Left ventricle myocardium superior (tissue), 1 donor: ENCODE measurements at regions not wholly inside any gene's neighbourhood (a gene's known extent, or its start where the extent isn't known, plus 50 kb on each side); places are given as distances from the start of the nearest gene placed in this dataset.
"Not testable (repeated sequence)": the region's sequence is repeated elsewhere in the genome, so short reads cannot be mapped to it uniquely, and the experiment has no call there.

ENCODE experiments used
- ATAC-seq: fragments of 200-7000 bp; cut with Tn5 transposase; one replicate; pipeline ENCODE4 v1.9.1; 2020; ENCODE audit warnings: mild to moderate bottlenecking, moderate library complexity
- DNase-seq: peaks from one replicate; pipeline ENCODE4 v3.0.0-alpha.2; 2020
- intact Hi-C: fragments of 100-400 bp; cut with micrococcal nuclease; formaldehyde crosslinking; loops from one replicate; pipeline ENCODE4 v1.11.0; 2022
- donor health status: DM: no; HTN: yes; CAD: no; lungs with severe emphysema.

DNA sequence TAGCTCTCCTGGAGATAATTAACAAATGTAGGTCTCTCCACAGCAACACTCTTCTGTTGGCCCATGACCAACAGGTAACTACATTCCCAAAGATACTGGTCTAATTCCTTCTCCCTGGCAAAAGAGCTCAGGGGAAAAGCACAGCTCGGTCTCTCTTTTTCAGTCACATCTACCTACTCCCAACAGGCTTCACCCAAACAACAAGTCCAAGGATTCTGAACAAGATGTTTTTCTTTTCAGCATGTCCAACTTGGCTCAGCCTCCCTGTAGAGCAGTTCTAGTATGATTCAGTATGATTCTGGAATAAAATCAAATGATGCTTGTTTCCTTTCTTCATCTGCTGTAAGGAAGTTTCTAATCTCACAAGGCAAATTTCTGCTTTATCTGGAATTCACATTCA lies 1704.8 kb upstream of the PIK3C3 start:
- ATAC-seq (no peak), DNase-seq (no peak)
- intact Hi-C loops = no loop called here

DNA sequence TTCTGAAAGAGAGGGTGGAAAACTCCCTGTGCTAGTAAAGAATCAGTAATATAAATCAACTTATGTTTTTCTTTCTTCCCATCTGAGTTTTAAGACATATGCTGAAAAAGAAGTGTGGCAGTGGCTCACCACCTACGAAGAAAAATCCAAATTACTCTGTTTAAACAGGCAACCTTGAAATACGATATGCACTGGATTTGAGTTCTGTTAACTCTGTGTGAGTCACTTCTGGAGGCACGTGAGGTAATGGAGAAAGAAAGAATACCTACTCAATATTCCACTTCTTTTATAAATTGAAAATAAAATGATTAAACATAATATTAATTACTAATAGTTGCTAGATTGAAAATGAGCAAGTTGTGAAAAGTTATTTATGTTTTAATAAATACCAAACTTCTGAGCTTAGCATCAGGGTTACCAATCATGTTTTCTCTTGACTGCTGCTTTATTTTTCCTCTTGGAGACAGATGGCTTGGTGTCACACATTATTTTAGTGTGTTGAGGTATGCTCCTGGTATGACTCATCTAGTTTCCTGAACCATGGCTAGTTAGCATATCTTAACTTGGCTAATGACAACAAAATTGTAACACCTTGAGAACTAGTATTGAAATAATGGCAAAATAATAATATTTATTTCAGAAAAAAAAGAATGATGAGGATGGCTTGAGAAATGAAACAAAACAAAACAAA lies 1705.5 kb upstream of the PIK3C3 start:
- intact Hi-C loops = no loop called here
- ATAC-seq = no peak
- no peak for DNase-seq

DNA sequence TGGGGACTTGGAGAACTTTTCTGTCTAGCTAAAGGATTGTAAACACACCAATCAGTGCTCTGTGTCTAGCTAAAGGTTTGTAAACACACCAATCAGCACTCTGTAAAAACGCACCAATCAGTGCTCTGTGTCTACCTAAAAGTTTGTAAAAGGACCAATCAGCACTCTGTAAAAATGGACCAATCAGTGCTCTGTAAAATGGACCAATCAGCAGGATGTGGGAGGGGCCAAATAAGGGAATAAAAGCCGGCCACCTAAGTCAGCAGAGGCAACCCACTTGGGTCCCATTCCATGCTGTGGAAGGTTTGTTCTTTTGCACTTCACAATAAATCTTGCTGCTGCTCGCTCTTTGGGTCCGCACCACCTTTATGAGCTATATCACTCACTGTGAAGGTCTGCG lies 1709.4 kb upstream of the PIK3C3 start:
- DNase-seq, ATAC-seq, intact Hi-C loops: not testable (repeated sequence)

DNA sequence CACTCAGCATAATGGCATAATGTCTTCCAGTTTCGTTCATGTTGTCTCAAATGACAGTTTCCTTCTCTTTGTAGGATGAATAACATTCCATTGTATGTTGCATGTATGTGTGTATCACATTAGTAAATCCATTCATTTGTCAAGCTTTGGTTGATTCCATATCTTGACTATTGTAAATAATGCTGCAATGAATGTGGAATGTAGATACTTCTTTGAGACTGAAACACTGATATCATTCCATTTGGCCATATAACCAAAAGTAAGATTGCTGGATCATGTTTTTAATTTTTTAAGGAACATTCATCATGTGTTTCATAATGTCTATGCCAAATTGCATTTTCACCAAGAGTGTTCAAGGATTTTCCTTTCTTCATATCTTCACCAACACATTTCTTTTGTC lies 1711.4 kb upstream of the PIK3C3 start:
- intact Hi-C loops = no loop called here
- ATAC-seq (no peak), DNase-seq (no peak)

DNA sequence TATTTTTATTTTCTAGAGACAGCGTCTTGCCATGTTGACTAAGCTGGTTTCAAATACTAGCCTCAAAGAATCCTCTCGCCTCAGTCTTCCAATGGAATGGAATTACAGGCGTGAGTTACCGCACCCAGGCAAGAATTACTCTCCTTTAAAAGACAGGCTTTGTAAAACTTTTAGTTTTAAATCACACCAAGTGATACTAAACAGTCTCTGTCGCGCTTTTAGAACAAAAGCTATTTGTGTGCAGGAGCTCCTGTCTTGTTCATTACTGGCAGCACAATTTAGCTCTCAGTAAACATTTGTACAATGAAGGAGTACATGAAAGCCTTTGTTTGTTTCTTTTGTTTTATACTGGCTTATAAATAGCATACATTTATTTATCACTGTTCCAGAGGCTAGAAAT lies 1719.2 kb upstream of the PIK3C3 start:
- ATAC-seq = no peak
- no peak for DNase-seq
- intact Hi-C loops = no loop called here

DNA sequence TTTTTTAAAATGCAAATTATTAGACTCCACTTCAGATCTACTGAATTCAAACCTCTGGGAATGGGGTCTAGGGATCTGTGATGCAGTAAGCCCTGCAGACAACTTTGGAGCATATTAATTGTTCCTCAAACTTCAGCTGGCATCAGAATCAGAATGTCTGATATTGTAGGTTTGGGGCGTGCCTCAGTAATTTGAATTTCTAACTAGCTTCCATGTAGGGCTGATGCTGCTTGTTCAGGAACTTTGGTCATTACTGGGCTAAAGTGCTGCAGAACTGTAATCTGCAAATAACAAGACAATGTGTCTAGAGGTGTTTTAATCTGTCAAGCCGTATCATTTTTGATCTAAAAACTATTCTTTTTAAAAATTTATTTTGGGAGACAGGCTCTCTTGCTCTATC lies 1719.7 kb upstream of the PIK3C3 start:
- ATAC-seq (no peak), DNase-seq (no peak)
- intact Hi-C loops = no loop called here

DNA sequence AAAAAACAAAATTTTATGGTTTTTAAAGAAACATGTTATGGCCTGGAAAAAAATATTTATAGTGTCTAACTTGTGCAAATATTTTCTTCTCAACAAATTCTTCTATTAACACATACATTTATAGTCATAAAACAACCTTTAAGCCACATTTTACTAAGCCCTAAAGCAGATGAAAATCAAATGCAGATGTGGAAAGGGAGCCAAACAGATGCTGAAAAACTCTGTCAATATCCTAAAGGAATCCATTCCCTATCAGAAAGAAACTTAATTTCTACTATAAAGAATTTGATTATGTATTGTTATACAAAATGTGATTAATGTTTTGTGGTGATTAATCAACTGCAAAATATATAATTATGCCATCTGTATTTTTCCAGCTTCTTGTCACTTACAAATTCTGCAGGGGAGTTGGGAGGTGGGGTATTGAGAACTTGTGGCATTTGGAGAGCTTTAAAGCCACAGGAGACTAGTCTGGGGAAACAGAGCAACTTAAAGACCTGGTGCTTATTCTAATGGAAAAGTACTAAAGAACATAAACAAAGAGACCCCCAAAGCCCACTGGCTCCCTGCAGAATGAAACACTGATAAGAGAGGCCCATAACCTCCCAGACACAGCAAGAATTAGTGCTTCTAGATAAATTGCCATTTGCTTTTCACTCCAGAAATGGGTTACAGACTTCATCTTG lies 1721.0 kb upstream of the PIK3C3 start:
- intact Hi-C loops = no loop called here
- ATAC-seq = no peak

DNA sequence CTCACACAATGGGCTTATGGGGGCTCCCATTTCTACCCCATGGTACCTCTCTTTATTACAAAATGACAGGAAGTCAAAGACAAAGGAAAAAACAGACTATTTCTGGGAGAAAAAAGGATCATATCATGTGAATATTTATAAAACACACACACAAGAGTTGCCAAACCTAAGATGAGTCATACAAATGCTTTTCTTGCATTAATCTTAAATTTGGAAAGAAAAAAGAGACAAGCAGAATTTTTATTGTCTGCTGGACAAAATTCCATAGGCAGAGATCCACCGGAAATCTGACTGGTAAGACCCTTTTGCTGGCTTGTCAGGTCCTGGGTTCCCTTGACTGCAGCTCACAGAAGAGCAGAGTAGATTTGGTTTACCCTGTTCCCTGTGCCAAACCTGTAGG lies 1732.3 kb upstream of the PIK3C3 start:
- intact Hi-C loops = no loop called here
- ATAC-seq (no peak), DNase-seq (no peak)

More for the DNA sequence above, 1721.0 kb upstream of the PIK3C3 start:
- DNase-seq = no peak

DNA sequence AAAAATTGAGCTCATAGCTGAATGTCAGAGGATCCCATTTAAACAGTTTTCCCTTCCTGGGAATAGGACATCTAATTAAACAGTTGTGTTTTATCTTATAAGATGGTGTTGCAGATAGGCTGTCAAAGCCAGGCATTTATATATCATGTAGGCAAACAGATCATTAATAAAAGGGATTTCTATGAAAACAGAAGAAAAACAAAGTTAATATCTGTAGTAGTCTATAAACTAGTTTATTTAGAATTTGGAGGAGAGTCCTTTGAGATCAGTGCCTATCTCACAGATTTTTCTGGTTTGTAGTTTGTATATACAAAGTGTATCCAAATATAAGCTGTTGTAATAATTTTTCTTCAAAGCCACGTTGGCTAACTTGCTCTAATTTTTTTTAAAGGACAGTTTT lies 1738.2 kb upstream of the PIK3C3 start:
- ATAC-seq (no peak), DNase-seq (no peak)
- intact Hi-C loops = no loop called here

DNA sequence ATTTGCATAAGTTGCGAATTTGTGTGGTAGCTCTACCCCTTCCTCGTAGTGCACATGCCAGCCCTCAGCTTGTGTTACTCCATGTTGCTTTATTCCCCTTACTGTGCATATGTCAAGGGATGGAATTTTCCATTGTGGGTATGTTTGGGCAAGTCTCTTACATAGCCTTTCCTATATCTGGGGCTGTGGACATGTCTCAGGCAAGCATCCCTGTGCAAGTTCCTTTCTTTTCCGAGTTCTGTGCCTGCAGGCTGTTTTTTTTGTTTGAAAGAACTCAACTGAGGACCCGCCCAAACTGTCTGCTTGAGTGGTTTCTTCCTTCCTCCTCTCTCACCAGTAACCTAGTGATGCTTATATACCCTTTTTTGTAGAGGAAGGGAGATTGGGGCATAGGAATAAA lies 1739.1 kb upstream of the PIK3C3 start:
- no peak for DNase-seq
- intact Hi-C loops = no loop called here
- no peak for ATAC-seq

DNA sequence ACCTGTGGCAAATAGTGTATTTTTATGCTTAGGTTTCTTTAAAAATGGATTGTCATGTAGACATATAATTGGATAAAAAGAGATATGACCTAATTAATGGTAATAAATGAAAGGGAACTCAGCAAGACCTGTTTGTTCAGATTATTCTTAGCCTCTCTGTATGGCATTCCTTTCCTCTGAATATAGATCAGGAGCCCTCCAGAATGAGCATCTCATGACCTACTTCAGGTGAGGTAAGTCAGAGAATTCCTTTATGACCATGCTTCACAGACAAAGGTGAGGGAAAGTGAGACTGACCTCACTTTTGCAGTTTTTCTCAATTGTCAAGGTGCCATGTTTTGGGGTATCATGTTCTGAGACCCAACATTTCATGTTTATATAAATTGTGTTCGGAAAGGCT lies 1744.3 kb upstream of the PIK3C3 start:
- intact Hi-C loops = no loop called here
- DNase-seq (no peak), ATAC-seq (no peak)

DNA sequence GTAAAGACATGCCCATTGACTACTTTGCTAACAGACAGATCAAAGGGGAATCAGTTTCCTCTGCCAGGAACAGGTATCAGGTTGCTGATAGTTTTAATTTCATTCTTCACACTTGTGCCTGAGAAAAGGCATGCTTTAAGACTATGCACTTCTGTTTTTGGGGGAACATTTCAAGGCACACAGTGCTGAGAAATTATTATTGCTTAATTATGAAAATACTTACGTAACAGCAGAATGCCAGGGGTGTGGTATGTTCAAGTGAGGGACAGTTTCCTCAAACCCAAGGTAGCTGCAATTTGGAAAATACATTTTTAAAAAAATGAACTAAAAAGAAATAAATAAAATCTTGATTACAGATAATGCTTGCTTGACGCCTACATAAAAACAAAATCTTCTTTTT lies 1746.1 kb upstream of the PIK3C3 start:
- DNase-seq (no peak), ATAC-seq (no peak)
- intact Hi-C loops = no loop called here

DNA sequence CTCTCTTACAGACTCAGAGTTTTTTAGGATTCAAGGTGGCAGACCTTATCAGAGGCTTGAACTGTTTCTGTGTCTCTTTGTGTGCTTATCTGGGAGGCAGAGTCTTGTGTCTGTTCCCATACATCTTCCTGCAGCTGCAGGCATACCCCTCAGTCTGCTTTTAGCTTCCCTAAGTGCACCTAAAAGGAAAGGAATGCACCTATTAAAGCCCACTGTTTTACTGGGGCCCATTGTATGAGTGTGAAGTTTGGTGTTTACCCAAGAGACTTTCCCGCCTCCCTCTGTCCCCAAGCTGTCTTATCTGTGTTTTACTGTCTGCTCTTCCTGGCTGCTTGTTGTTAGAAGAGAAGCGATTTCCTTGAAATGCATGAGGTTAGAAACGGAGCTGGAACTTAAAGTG lies 1757.3 kb upstream of the PIK3C3 start:
- intact Hi-C loops = no loop called here
- ATAC-seq = no peak

DNA sequence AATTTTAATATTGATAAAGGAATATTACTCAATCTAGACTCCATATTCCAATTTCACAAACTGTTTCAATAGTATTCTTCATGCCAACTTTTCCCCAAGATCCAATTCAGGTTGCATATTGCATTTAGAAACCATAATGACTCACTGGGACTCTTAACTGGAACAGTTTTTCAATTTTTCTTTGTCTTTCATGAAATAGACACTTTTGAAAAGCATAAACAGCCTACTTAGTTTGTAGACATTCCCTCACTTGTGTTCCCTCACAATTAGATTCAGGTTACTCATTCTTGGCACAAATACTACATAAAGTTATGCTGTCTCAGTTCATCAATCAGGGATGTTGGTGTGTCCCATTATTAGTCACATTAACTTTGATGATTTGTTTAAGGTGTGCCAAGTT lies 1768.4 kb upstream of the PIK3C3 start:
- DNase-seq (no peak), ATAC-seq (no peak)
- intact Hi-C loops = no loop called here

More for the DNA sequence above, 1757.3 kb upstream of the PIK3C3 start:
- no peak for DNase-seq

DNA sequence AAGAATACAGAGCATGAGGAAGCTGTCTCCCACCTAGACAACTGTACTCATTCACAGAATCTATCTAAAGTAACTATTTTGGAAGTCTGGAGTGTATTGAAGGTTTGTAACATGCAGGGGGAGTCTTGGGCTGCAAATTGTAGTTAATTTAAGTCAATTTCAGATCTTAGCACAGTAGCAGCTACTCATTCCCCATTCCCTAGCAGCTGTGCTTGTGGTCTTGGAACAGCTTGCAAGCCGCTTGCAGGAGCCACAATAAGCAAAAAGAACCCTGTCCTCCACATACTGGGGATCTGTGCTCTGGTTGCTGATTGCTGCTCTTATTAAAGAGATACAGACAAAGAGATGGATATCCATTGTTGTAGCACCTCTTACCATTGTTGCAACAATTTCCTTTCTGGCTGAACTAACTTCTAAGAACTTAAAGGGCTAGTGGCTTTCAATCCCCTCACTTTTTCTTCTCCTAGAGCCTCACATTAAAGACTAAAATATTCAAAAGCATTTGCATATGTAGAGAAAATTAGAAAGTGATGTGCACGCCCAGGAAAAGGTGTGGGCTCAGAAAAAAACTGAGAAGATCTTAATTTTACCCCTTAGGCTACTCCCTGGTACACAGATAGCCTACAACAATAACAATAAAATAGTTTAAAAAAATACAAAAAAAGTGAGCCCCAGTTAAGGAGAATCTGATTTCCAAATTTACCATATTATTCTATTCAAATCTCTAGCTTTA lies 1775.1 kb upstream of the PIK3C3 start:
- ATAC-seq (no peak), DNase-seq (no peak)
- intact Hi-C loops = no loop called here

DNA sequence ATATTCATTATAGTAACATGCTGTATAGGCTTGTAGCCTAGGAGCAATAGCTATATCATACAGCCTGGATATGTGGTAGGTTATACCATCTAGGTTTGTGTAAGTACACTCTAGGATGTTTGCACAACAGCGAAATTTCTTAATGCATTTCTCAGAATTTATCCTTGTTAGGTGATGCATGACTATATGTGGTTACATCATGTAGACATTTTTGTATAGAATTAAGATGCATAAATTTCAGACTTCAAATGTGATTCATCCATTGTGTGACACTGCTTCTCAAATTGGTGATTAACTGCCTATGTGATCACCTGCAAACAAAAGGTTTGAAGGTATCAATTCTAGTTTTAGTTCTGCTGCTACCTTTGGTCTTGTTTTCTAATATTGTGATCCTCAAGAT lies 1787.0 kb upstream of the PIK3C3 start:
- no peak for ATAC-seq
- intact Hi-C loops = no loop called here

DNA sequence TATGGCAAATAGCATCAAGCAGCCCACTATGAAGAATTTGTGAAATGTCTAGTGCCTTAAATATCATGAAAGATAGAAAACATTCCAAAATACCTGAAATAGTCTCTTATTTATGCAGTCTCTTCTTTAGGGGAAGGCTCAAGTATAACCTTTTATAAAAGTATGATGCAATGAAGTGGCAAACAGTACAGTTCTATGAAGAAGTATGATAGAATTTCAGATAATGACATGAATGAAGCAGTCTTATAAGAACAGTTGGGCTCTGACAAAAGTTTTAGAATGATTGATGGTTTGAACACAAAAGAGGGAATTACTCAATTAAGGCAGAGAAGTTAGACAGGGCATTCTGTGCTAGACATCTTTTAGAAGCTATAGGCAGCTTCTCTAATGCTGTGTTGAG lies 1791.8 kb upstream of the PIK3C3 start:
- no peak for ATAC-seq

More for the DNA sequence above, 1787.0 kb upstream of the PIK3C3 start:
- DNase-seq = no peak

DNA sequence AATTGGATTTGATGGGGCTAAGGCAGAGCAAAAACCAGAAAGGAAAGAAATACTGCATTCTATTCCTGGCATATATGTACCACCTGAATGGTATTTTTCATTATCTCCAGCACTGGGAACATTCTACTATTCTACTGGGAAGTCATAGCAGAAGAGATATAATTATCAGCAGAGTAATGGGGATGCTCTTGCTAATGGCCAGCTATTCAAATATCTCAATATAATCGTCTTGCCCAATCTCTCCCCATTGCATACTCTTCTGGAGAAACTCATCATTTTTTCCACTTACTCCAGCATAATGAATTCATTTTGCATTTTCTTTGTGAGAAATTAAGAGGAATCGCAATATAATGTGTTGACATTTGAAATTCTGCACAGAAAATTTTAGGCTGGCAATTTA lies 1794.7 kb upstream of the PIK3C3 start:
- no peak for DNase-seq
- ATAC-seq = no peak
- intact Hi-C loops = no loop called here

More for the DNA sequence above, 1791.8 kb upstream of the PIK3C3 start:
- DNase-seq = no peak
- intact Hi-C loops = no loop called here

DNA sequence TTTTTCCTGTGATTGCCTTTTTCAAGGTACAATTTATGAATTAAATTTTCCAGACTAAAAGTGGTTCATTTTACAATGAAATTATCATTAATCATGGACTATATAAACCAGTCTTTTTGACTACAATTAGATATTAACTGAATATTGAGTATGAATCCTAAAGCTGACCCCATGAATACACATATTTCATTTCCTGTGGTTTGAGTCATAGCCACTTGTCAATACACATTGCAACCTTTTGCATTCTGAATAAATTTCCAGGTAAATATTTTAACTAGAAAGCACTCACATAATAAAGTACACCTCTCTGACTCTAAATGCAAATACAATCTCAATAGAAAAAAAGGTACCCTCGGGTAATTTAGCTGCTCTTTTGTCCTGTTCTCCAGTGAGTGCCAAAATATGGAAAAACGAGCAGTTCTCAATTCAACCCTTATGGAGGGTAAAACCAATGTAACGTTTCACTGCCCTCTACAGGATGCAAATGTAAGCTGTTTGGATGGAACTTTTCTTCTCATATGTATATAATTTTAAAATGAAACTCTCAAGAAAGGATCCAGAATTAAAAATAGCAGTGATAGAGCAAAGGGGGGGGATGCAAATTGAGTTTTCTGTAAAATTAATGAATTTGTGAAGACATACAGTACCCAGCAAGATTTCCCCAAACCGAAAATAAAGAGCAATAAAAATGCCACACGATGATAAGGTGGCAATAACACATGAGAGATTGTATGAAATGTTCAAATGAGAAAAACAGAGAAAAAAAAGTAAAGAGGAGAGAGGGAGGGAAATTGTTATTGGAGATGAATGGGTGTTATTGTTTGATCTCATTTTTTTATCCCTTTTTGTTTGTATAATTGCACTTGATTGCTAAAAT lies 1795.7 kb upstream of the PIK3C3 start:
- intact Hi-C loops = no loop called here
- DNase-seq = no peak
- ATAC-seq = no peak

DNA sequence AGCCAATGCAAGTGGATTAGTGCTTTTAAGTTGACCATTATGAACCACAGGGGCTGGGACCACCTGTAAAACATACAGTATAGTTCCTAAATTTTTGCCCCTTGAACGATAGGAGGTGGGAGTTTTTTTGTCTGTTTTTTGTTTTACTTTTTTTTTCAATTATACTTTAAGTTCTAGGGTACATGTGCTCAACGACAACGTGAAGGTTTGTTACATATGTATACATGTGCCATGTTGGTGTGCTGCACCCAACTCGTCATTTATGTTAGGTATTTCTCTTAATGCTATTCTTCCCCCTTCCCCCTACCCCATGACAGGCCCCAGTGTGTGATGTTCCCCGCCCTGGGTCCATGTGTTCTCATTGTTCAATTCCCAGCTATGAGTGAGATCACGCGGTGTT lies 1797.9 kb upstream of the PIK3C3 start:
- intact Hi-C loops = no loop called here
- ATAC-seq (no peak), DNase-seq (no peak)
